ENCODE measurements at regions not wholly inside any gene's neighbourhood (a gene's known extent, or its start where the extent isn't known, plus 50 kb on each side); places are given as distances from the start of the nearest gene placed in this dataset.
A peak's percentile ranks its signal among the peaks of the same experiment; 100 is the strongest.

- H3K27ac ChIP-seq (ENCODE audit: low read length): no peak overlapping the region
- peaks cover 3 to 8% of the 10 kb centered on the region in 2 donors for H3K9me3 Mint-ChIP-seq
- peaks cover 9% of the 10 kb centered on the region for H3K4me1 ChIP-seq (ENCODE audit: control insufficient read depth, insufficient read depth, low read length)
- H3K36me3 ChIP-seq (ENCODE audit: control insufficient read depth, insufficient read depth, low read length): no peaks in the 10 kb centered on the region
- H3K27ac Mint-ChIP-seq: no peak overlapping the region
- ATAC-seq (no peak), DNase-seq (no peak)
- H3K27me3 Mint-ChIP-seq (ENCODE audit: low read depth in 2 of 2): peaks cover 9 to 10% of the 10 kb centered on the region in 2 donors
- no peaks in the 10 kb centered on the region for H3K27me3 ChIP-seq (ENCODE audit: control insufficient read depth, insufficient read depth, low read length)
- H3K4me3 Mint-ChIP-seq: no peak overlapping the region
- intact Hi-C loops (cut with micrococcal nuclease): no loop called here
- peaks cover 25 to 33% of the 10 kb centered on the region in 2 donors for H3K4me1 Mint-ChIP-seq
- H3K4me3 ChIP-seq (ENCODE audit: low read length): no peak overlapping the region
- TF ChIP-seq CTCF (IDR thresholded peaks at IDR 0.05): no peak
- H3K36me3 Mint-ChIP-seq: peaks cover 7% of the 10 kb centered on the region
- H3K9me3 ChIP-seq (ENCODE audit: control insufficient read depth, insufficient read depth, low read length): peaks cover 25% of the 10 kb centered on the region
- WGBS (ENCODE audit: insufficient coverage): 90% methylated on average over 4 of the region's 4 CpGs
Measured at GRCh38 chr2:84202166-84202565, 256.9 kb downstream of the SUCLG1 start.

- H3K4me3 ChIP-seq (ENCODE audit: low read length): no peak overlapping the region
- peak overlapping the region; percentile 47 for H3K4me3 Mint-ChIP-seq
Measured at GRCh38 chr2:84201158-84201557, 257.9 kb downstream of the SUCLG1 start.

DNA sequence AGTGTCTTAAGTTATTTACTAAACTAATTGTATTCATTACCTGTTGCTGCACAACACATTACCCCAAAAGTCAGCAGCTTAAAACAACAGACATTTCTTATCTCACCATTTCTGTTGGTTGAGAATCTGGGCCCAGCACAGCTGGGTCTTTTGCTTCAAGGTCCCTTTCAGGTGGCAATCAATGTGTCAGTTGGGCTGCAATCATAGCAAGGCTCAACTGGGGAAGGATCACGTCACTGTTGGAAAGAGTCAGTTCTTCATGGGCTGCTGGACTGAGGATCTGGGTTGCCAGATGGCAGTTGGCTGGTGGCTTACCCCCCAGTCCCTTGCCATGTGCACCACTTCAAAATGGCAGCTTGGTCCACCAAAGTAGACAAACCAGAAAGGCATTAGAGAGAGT lies 261.2 kb downstream of the SUCLG1 start:
- peaks cover 9% of the 10 kb centered on the region for H3K4me1 ChIP-seq (ENCODE audit: control insufficient read depth, insufficient read depth, low read length)
- peaks cover 2 to 8% of the 10 kb centered on the region in 2 donors for H3K9me3 Mint-ChIP-seq
- H3K36me3 Mint-ChIP-seq: peaks cover 7% of the 10 kb centered on the region
- H3K9me3 ChIP-seq (ENCODE audit: control insufficient read depth, insufficient read depth, low read length): peaks cover 20% of the 10 kb centered on the region
- 95% methylated on average over 1 of the region's 1 CpG for WGBS (ENCODE audit: insufficient coverage)
- DNase-seq (no peak), ATAC-seq (no peak)
- H3K4me1 Mint-ChIP-seq: peaks cover 19 to 27% of the 10 kb centered on the region in 2 donors
- no peaks in the 10 kb centered on the region for H3K36me3 ChIP-seq (ENCODE audit: control insufficient read depth, insufficient read depth, low read length)
- H3K27ac Mint-ChIP-seq: no peak overlapping the region
- H3K4me3 ChIP-seq (ENCODE audit: low read length): no peak overlapping the region
- TF ChIP-seq CTCF (IDR thresholded peaks at IDR 0.05): no peak
- H3K27me3 Mint-ChIP-seq (ENCODE audit: low read depth in 2 of 2): no peaks in the 10 kb centered on the region
- no peaks in the 10 kb centered on the region for H3K27me3 ChIP-seq (ENCODE audit: control insufficient read depth, insufficient read depth, low read length)
- intact Hi-C loops (cut with micrococcal nuclease): no loop called here
- no peak overlapping the region for H3K4me3 Mint-ChIP-seq
- no peak overlapping the region for H3K27ac ChIP-seq (ENCODE audit: low read length)

More at GRCh38 chr2:84201158-84201557, 257.9 kb downstream of the SUCLG1 start:
- H3K9me3 ChIP-seq (ENCODE audit: control insufficient read depth, insufficient read depth, low read length): peaks cover 25% of the 10 kb centered on the region
- H3K36me3 ChIP-seq (ENCODE audit: control insufficient read depth, insufficient read depth, low read length): no peaks in the 10 kb centered on the region
- H3K27me3 ChIP-seq (ENCODE audit: control insufficient read depth, insufficient read depth, low read length): no peaks in the 10 kb centered on the region
- H3K27ac ChIP-seq (ENCODE audit: low read length): no peak overlapping the region
- H3K9me3 Mint-ChIP-seq: peaks cover 3 to 8% of the 10 kb centered on the region in 2 donors
- H3K27me3 Mint-ChIP-seq (ENCODE audit: low read depth in 2 of 2): peaks cover 5 to 10% of the 10 kb centered on the region in 2 donors
- intact Hi-C loops (cut with micrococcal nuclease): no loop called here
- H3K36me3 Mint-ChIP-seq: peaks cover 7% of the 10 kb centered on the region
- 23% methylated on average over 4 of the region's 5 CpGs for WGBS (ENCODE audit: insufficient coverage)
- peaks cover 9% of the 10 kb centered on the region for H3K4me1 ChIP-seq (ENCODE audit: control insufficient read depth, insufficient read depth, low read length)
- ATAC-seq: peak in 1 of 3 donors; percentile 68
- no peak for DNase-seq
- peaks cover 19 to 27% of the 10 kb centered on the region in 2 donors for H3K4me1 Mint-ChIP-seq
- TF ChIP-seq CTCF (IDR thresholded peaks at IDR 0.05): no peak
- H3K27ac Mint-ChIP-seq: peak overlapping the region in 1 of 2 donors; percentile 52

GRCh38 chr2:84194949-84195644 lies 264.0 kb downstream of the SUCLG1 start:
- Mint-ChIP-seq H3K27ac (no peak overlapping the region), H3K36me3 (peaks cover 7% of the 10 kb centered on the region), H3K4me1 (peaks cover 9 to 17% of the 10 kb centered on the region in 2 donors), H3K4me3 (no peak overlapping the region), H3K27me3 (ENCODE audit: low read depth in 2 of 2) (no peaks in the 10 kb centered on the region), H3K9me3 (peaks cover 2 to 3% of the 10 kb centered on the region in 2 donors)
- H3K9me3 ChIP-seq (ENCODE audit: control insufficient read depth, insufficient read depth, low read length): no peaks in the 10 kb centered on the region
- WGBS (ENCODE audit: insufficient coverage): 93% methylated on average over 2 of the region's 3 CpGs
- TF ChIP-seq CTCF (IDR thresholded peaks at IDR 0.05): no peak
- H3K27ac ChIP-seq (ENCODE audit: low read length): no peak overlapping the region
- no peaks in the 10 kb centered on the region for H3K36me3 ChIP-seq (ENCODE audit: control insufficient read depth, insufficient read depth, low read length)
- ATAC-seq (no peak), DNase-seq (no peak)
- H3K4me1 ChIP-seq (ENCODE audit: control insufficient read depth, insufficient read depth, low read length): no peaks in the 10 kb centered on the region
- H3K4me3 ChIP-seq (ENCODE audit: low read length): no peak overlapping the region
- intact Hi-C loops (cut with micrococcal nuclease): no loop called here
- no peaks in the 10 kb centered on the region for H3K27me3 ChIP-seq (ENCODE audit: control insufficient read depth, insufficient read depth, low read length)

Measured in natural killer cell (primary cell).